ENCODE measurements at regions not wholly inside any gene's neighbourhood (a gene's known extent, or its start where the extent isn't known, plus 50 kb on each side); places are given as distances from the start of the nearest gene placed in this dataset.

GRCh38 chr5:149439899-149440542 lies 60.9 kb upstream of the IL17B start:
- TF ChIP-seq CTCF (IDR thresholded peaks at IDR 0.05 in 8 of 11, conservative IDR thresholded peaks at IDR 0.05 in 3 of 11), result peak in 4 of 11 experiments; percentile 13 to 34 (median 29)
- TF ChIP-seq POLR2A (IDR thresholded peaks at IDR 0.05), result no peak
